A673 (cell line): ENCODE measurements at regions not wholly inside any gene's neighbourhood (a gene's known extent, or its start where the extent isn't known, plus 50 kb on each side); places are given as distances from the start of the nearest gene placed in this dataset.

Experiments
- BruUV-seq: library from RNA; stranded (reverse); fragments of 400-500 nt; replicated peaks from 2 replicates; lab custom pipeline; 2021; lab: Mats Ljungman, UMichigan
- CTCF ChIA-PET: fragments of 300-600 bp; sonication (Branson Sonifier 250); formaldehyde crosslinking; loops from one replicate; lab custom pipeline; 2022; ENCODE audit warnings: antibody characterized with exemption; lab: Charles Lee
- POLR2A ChIA-PET: fragments of 300-600 bp; sonication (Branson Sonifier 250); formaldehyde crosslinking; loops from one replicate; lab custom pipeline; 2022; ENCODE audit warnings: antibody characterized with exemption; ENCODE audit not compliant: low non-redundant PET; lab: Charles Lee
- DNase-seq: peaks from one replicate; pipeline ENCODE4 v3.0.0-alpha.2; 2015; ENCODE audit warnings: low spot score
- H3K27ac ChIP-seq: fragments of 200-600 bp; sonication (generic); 2 replicates; pipeline ENCODE4 v1.5.1; 2016; ENCODE audit warnings: mixed run types, low read depth, mild to moderate bottlenecking, mixed read lengths, antibody characterized with exemption, low read length; ENCODE audit not compliant: poor library complexity, severe bottlenecking
- H3K27me3 ChIP-seq: fragments of 200-600 bp; sonication (generic); replicated peaks from 2 replicates; pipeline ENCODE4 v1.6.1; 2017; ENCODE audit warnings: mixed run types, low read depth, mild to moderate bottlenecking, mixed read lengths, antibody characterized with exemption, low read length; ENCODE audit not compliant: insufficient read depth, poor library complexity
- H3K36me3 ChIP-seq: fragments of 200-600 bp; sonication (generic); 2 replicates; pipeline ENCODE4 v1.6.1; 2016; ENCODE audit warnings: mixed run types, mild to moderate bottlenecking, mixed read lengths, antibody characterized with exemption, low read length; ENCODE audit not compliant: insufficient read depth, poor library complexity, severe bottlenecking
- H3K4me1 ChIP-seq: fragments of 200-600 bp; sonication (generic); 2 replicates; pipeline ENCODE4 v1.6.1; 2017; ENCODE audit warnings: mixed run types, mild to moderate bottlenecking, mixed read lengths, antibody characterized with exemption, low read length; ENCODE audit not compliant: insufficient read depth, poor library complexity, severe bottlenecking
- H3K4me3 ChIP-seq: fragments of 200-600 bp; sonication (generic); 2 replicates; pipeline ENCODE4 v1.5.1; 2016; ENCODE audit warnings: low read depth, mixed run types, mild to moderate bottlenecking, mixed read lengths, low read length; ENCODE audit not compliant: poor library complexity, severe bottlenecking
- H3K9me3 ChIP-seq: fragments of 200-600 bp; sonication (generic); 2 replicates; pipeline ENCODE4 v1.6.1; 2016; ENCODE audit warnings: mixed run types, low read depth, mild to moderate bottlenecking, mixed read lengths, antibody characterized with exemption, low read length; ENCODE audit not compliant: poor library complexity, severe bottlenecking
- CTCF ChIP-seq: fragments of 300-800, 200-600 bp; sonication (generic); conservative IDR thresholded peaks from 2 replicates; pipeline ENCODE4 v1.5.1; 2017; ENCODE audit warnings: low read depth, mild to moderate bottlenecking, antibody characterized with exemption, low read length, moderate library complexity, mixed read lengths
- EZH2 ChIP-seq: fragments of 200-600 bp; sonication (generic); IDR thresholded peaks from 2 replicates; pipeline ENCODE4 v1.6.1; 2017; ENCODE audit warnings: borderline replicate concordance, low read depth, mild to moderate bottlenecking, mixed read lengths, antibody characterized with exemption, low read length; ENCODE audit not compliant: poor library complexity, severe bottlenecking
- intact Hi-C: fragments of 100-400 bp; cut with micrococcal nuclease; formaldehyde crosslinking; loops from one replicate; pipeline ENCODE4 v1.10.0; 2022; ENCODE audit not compliant: unreplicated experiment

- BruUV-seq: no TSS peak
- no peak overlapping the region for H3K4me3 ChIP-seq
- intact Hi-C loops: loop anchor here (1.0 to 10.0 kb wide), 5 partner anchors 133 to 555 kb away; no protein-coding TSS in a partner anchor
- H3K4me1 ChIP-seq: no peaks in the 10 kb centered on the region
- no peaks in the 10 kb centered on the region for H3K36me3 ChIP-seq
- TF ChIP-seq CTCF (peak; percentile 79), EZH2 (peak; percentile 86)
- POLR2A ChIA-PET: no interaction called here
- peaks cover 87% of the 10 kb centered on the region for H3K27me3 ChIP-seq
- no peaks in the 10 kb centered on the region for H3K9me3 ChIP-seq
- CTCF ChIA-PET: interaction anchor here (0.6 to 1.1 kb wide), 5 partner anchors 34 to 1186 kb away, joined by 3 read pairs; no protein-coding TSS in a partner anchor
- DNase-seq: peak; percentile 75
- no peak overlapping the region for H3K27ac ChIP-seq
These were observed 375.7 kb upstream of the CAMK1G start for GRCh38 chr1:209207701-209208286.

- TF ChIP-seq EZH2 (no peak), CTCF (no peak)
- DNase-seq: no peak
- ChIA-PET CTCF (no interaction called here), POLR2A (no interaction called here)
- Histone ChIP-seq H3K4me1 (no peaks in the 10 kb centered on the region), H3K9me3 (no peaks in the 10 kb centered on the region), H3K27me3 (peaks cover 95% of the 10 kb centered on the region), H3K27ac (no peak overlapping the region), H3K36me3 (no peaks in the 10 kb centered on the region), H3K4me3 (no peak overlapping the region)
- no TSS peak for BruUV-seq
- intact Hi-C loops: loop anchor here (5.0 to 10.0 kb wide), 4 partner anchors 134 to 486 kb away; no protein-coding TSS in a partner anchor
These were observed 374.9 kb upstream of the CAMK1G start for GRCh38 chr1:209208648-209209047.

- no peaks in the 10 kb centered on the region for H3K36me3 ChIP-seq
- DNase-seq: no peak
- H3K27ac ChIP-seq: no peak overlapping the region
- intact Hi-C loops: no loop called here
- no peaks in the 10 kb centered on the region for H3K9me3 ChIP-seq
- TF ChIP-seq EZH2 (no peak), CTCF (no peak)
- CTCF ChIA-PET: no interaction called here
- H3K4me3 ChIP-seq: no peak overlapping the region
- POLR2A ChIA-PET: no interaction called here
- BruUV-seq: no TSS peak
- H3K27me3 ChIP-seq: peaks cover 85% of the 10 kb centered on the region
- H3K4me1 ChIP-seq: no peaks in the 10 kb centered on the region
These were observed 369.5 kb upstream of the CAMK1G start for GRCh38 chr1:209213989-209214388.
